ENCODE measurements at regions not wholly inside any gene's neighbourhood (a gene's known extent, or its start where the extent isn't known, plus 50 kb on each side); places are given as distances from the start of the nearest gene placed in this dataset.
A peak's percentile ranks its signal among the peaks of the same experiment; 100 is the strongest.

DNA sequence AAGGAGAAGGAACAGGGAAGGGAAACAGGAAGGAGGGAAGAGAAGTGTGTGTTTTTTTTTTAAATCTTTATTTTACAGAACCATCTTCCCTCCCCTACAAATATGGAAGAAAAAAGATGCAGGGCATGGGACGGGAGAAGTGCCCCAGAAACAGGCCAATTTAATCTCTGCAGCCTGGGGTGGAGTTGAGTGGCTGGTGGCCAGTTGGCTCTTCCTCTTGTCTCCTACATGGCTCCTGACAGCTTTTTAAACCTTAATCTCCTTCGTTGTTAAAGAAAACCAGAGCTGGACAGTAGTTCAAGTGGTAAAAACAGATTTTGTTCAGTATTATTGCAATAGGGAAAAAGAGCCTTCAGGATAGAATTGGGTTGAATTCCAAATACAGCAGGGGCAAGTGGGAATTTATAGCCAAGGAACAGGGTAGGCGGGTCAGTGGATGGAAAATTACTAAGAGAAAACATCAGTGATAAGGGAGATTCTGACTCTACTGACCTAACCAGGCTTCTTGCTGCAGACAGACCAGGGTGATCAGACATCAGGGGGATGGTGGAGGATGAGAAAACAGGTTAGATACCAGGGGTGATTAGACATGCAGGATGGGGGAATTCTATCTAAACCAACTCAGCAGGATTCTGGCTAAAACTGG lies 125.1 kb upstream of the CLINT1 start:
- Mint-ChIP-seq H3K27me3 (ENCODE audit: insufficient read depth, unreplicated experiment) (no peaks in the 10 kb centered on the region), H3K27ac (ENCODE audit: low read depth, unreplicated experiment) (no peak overlapping the region), H3K4me3 (ENCODE audit: unreplicated experiment) (no peak overlapping the region), H3K9me3 (ENCODE audit: unreplicated experiment) (peaks cover 9% of the 10 kb centered on the region), H3K36me3 (ENCODE audit: insufficient read depth, unreplicated experiment) (no peaks in the 10 kb centered on the region), H3K4me1 (ENCODE audit: insufficient read depth, unreplicated experiment) (no peaks in the 10 kb centered on the region)
- BruUV-seq (replicated peaks) = no TSS peak
- TF ChIP-seq, protein P1, sequence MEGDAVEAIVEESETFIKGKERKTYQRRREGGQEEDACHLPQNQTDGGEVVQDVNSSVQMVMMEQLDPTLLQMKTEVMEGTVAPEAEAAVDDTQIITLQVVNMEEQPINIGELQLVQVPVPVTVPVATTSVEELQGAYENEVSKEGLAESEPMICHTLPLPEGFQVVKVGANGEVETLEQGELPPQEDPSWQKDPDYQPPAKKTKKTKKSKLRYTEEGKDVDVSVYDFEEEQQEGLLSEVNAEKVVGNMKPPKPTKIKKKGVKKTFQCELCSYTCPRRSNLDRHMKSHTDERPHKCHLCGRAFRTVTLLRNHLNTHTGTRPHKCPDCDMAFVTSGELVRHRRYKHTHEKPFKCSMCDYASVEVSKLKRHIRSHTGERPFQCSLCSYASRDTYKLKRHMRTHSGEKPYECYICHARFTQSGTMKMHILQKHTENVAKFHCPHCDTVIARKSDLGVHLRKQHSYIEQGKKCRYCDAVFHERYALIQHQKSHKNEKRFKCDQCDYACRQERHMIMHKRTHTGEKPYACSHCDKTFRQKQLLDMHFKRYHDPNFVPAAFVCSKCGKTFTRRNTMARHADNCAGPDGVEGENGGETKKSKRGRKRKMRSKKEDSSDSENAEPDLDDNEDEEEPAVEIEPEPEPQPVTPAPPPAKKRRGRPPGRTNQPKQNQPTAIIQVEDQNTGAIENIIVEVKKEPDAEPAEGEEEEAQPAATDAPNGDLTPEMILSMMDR (IDR thresholded peaks at IDR 0.05; ENCODE audit: unreplicated experiment) = no peak
- CTCF ChIA-PET = no interaction called here
- no peak for DNase-seq (ENCODE audit: unreplicated experiment)
- intact Hi-C loops (cut with micrococcal nuclease) = no loop called here
- POLR2A ChIA-PET = no interaction called here

DNA sequence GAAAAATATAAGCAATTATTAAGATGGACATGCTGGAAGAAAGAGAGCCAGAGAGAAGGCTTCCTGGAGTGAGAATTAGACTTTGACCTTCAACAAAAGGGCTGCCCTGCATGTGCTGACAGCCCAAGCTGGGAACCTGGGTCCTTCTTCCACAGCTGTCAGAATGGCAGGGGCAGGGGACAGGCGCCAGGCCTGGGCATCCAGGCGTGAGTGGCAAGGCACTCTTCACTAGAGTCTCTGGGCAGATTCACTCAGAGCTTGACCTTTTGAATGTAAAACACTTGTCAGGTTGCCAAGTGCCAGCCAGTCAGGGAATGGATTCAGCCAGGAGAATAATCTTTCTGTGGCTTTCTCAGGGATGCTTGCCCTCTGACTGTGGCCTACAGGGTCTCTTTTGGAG lies 119.1 kb upstream of the CLINT1 start:
- intact Hi-C loops (cut with micrococcal nuclease) = no loop called here
- peaks cover 3% of the 10 kb centered on the region for H3K9me3 Mint-ChIP-seq (ENCODE audit: unreplicated experiment)
- H3K27ac Mint-ChIP-seq (ENCODE audit: low read depth, unreplicated experiment) = no peak overlapping the region
- POLR2A ChIA-PET = no interaction called here
- H3K4me3 Mint-ChIP-seq (ENCODE audit: unreplicated experiment) = no peak overlapping the region
- H3K4me1 Mint-ChIP-seq (ENCODE audit: insufficient read depth, unreplicated experiment) = no peaks in the 10 kb centered on the region
- TF ChIP-seq, protein P1 (IDR thresholded peaks at IDR 0.05; ENCODE audit: unreplicated experiment) = no peak
- no peak for DNase-seq (ENCODE audit: unreplicated experiment)
- no peaks in the 10 kb centered on the region for H3K36me3 Mint-ChIP-seq (ENCODE audit: insufficient read depth, unreplicated experiment)
- CTCF ChIA-PET = interaction anchor here (0.6 to 2.6 kb wide), 4 partner anchors 9 to 1338 kb away, joined by 3 to 6 read pairs (median 3); no protein-coding TSS in a partner anchor
- no TSS peak for BruUV-seq (replicated peaks)
- peaks cover 7% of the 10 kb centered on the region for H3K27me3 Mint-ChIP-seq (ENCODE audit: insufficient read depth, unreplicated experiment)

DNA sequence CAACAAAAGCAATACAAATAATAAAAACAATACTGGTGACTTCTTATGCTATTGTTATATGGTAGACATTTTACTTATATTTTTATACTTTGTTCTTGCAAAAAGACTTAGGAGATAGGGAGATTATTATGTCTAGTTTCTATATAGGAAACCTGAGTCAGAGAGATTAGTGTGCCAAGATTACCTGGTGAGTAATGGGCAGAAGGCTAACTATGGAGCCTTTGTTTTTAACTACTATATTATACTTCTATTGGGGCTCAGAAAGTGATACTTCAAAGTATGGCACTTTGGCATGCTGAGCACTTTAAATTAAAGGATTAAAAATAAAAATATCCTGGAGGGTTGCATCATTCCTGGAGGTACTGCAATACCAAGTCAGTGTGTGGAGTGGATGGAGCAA lies 117.5 kb upstream of the CLINT1 start:
- intact Hi-C loops (cut with micrococcal nuclease) = no loop called here
- CTCF ChIA-PET = interaction anchor here (0.5 to 3.6 kb wide), 4 partner anchors 16 to 1011 kb away, joined by 3 to 12 read pairs (median 4); no protein-coding TSS in a partner anchor
- no peaks in the 10 kb centered on the region for H3K36me3 Mint-ChIP-seq (ENCODE audit: insufficient read depth, unreplicated experiment)
- H3K4me1 Mint-ChIP-seq (ENCODE audit: insufficient read depth, unreplicated experiment) = no peaks in the 10 kb centered on the region
- no peak overlapping the region for H3K4me3 Mint-ChIP-seq (ENCODE audit: unreplicated experiment)
- peaks cover 9% of the 10 kb centered on the region for H3K27me3 Mint-ChIP-seq (ENCODE audit: insufficient read depth, unreplicated experiment)
- TF ChIP-seq, protein P1 (IDR thresholded peaks at IDR 0.05; ENCODE audit: unreplicated experiment) = no peak
- H3K27ac Mint-ChIP-seq (ENCODE audit: low read depth, unreplicated experiment) = no peak overlapping the region
- POLR2A ChIA-PET = no interaction called here
- H3K9me3 Mint-ChIP-seq (ENCODE audit: unreplicated experiment) = no peaks in the 10 kb centered on the region
- BruUV-seq (replicated peaks) = no TSS peak
- peak; percentile 27 for DNase-seq (ENCODE audit: unreplicated experiment)

DNA sequence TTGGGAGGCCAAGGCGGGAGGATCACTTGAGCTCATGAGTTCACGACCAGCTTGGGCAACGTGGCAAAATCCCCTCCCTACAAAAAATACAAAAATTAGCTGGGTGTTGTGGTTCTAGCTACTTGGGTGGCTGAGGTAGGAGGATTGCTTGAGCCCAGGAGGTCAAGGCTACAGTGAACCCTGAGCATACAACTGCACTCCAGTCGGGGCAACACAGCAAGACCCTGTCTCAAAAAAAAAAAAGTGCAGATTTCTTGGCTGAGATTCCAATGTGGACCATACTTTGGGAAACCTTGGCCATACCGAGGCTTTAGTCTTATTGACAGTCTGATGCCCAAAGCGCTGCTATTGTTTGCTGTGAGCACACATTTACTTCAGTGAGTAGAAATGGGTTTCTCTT lies 113.6 kb upstream of the CLINT1 start:
- Mint-ChIP-seq H3K27ac (ENCODE audit: low read depth, unreplicated experiment) (no peak overlapping the region), H3K27me3 (ENCODE audit: insufficient read depth, unreplicated experiment) (peaks cover 9% of the 10 kb centered on the region), H3K9me3 (ENCODE audit: unreplicated experiment) (no peaks in the 10 kb centered on the region), H3K4me3 (ENCODE audit: unreplicated experiment) (no peak overlapping the region), H3K4me1 (ENCODE audit: insufficient read depth, unreplicated experiment) (no peaks in the 10 kb centered on the region), H3K36me3 (ENCODE audit: insufficient read depth, unreplicated experiment) (no peaks in the 10 kb centered on the region)
- no peak for DNase-seq (ENCODE audit: unreplicated experiment)
- TF ChIP-seq, protein P1 (IDR thresholded peaks at IDR 0.05; ENCODE audit: unreplicated experiment) = no peak
- intact Hi-C loops (cut with micrococcal nuclease) = no loop called here
- ChIA-PET CTCF (interaction anchor here (0.7 to 1.7 kb wide), 5 partner anchors 22 to 108 kb away, joined by 3 to 5 read pairs (median 3); no protein-coding TSS in a partner anchor), POLR2A (interaction anchor here (0.6 kb wide), 1 partner anchor 197 kb away, joined by 4 read pairs; no protein-coding TSS in a partner anchor)
- BruUV-seq (replicated peaks) = no TSS peak
